ENCODE measurements at regions not wholly inside any gene's neighbourhood (a gene's known extent, or its start where the extent isn't known, plus 50 kb on each side); places are given as distances from the start of the nearest gene placed in this dataset.

DNA sequence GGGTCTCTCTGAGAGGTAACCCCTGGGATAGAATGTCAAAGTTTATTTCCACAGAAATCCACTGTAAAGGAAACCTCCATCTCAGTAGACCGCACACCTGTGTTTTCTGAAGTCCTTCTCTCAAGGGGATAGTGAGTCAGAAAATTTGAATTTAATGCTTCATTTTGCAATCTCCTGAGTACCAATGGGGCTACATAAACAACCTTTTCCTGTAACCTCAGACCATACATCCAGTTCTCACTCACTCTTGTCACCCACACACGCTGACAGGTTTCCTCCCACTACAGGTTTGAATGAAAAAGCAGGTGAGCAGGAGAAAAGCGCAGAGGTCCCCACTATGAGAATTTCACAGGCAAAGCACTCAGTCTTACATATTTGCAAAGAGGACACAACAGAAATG is 165.3 kb upstream of the MCTP2 start:
- no peak for TF ChIP-seq Cebpa-rat (IDR thresholded peaks at IDR 0.05)

DNA sequence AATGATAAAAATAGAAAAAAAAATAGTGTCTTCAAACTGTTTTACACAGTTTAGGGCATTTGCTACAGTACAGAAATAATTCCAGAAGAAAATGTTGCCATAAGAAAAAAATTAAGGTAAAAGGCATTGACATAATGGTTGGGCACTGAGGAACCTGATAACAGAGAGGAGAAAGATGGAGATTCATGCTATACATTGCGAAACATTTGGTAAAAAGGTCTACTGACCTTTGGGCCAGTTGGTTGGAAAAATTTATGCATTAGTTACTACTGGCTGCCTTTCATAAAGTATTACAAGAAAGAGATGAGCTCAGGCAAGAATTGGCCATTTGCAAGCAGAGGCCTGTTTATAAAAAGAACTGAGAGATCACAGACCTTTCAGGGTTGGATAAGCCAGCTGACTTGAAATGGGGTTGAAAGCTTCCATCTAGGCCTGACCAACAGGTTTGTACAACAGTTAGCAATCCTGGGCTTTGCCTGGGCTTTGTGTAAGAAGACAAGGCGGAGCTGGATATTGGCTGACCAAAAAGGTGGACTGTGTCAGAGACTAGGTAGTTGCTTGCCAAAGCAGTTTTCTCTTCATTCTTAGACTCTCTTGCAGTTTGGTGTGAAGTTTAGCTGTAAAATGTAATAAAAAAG is 166.6 kb upstream of the MCTP2 start:
- H4K20me1 ChIP-seq = no peaks in the 10 kb centered on the region
- no peaks in the 10 kb centered on the region for H3K27me3 ChIP-seq
- H3K27ac ChIP-seq = no peak overlapping the region
- no peaks in the 10 kb centered on the region for H3K36me3 ChIP-seq
- no peak overlapping the region for H3K4me2 ChIP-seq
- H3K4me3 ChIP-seq = no peak overlapping the region
- H3K4me1 ChIP-seq = no peaks in the 10 kb centered on the region
- TF ChIP-seq Cebpa-rat (IDR thresholded peaks at IDR 0.05) = peak; percentile 44; the same call in 1 of the 2 replicates
- H3K9ac ChIP-seq = no peak overlapping the region
- H3K9me3 ChIP-seq = peaks cover 15% of the 10 kb centered on the region

More for the DNA sequence above, 165.3 kb upstream of the MCTP2 start:
- Histone ChIP-seq H3K4me2 (no peak overlapping the region), H3K4me1 (peaks cover 12% of the 10 kb centered on the region), H3K9me3 (peaks cover 15% of the 10 kb centered on the region), H3K27me3 (no peaks in the 10 kb centered on the region), H3K9ac (no peak overlapping the region), H3K4me3 (no peak overlapping the region), H4K20me1 (no peaks in the 10 kb centered on the region), H3K27ac (no peak overlapping the region), H3K36me3 (no peaks in the 10 kb centered on the region)

DNA sequence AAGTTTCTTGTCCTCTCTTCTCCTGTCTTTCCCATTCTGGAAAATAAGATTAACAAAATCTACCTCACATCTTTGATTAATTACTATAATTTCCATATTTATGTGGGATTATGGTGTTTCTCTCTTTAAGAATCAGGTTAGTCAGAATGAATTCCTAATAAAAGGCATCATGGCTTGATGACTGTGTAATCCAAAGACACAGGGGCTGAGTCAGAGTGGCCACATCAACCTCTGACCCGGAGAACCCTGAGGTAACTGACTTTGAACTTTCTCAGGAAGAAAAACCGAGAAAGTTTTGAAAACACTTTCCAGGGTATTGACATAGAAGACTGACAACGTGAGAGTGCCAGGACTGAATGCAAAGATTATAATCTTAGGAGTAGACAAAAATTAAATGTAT is 170.3 kb upstream of the MCTP2 start:
- Histone ChIP-seq H3K27me3 (no peaks in the 10 kb centered on the region), H3K4me2 (no peak overlapping the region), H3K9ac (no peak overlapping the region), H3K36me3 (no peaks in the 10 kb centered on the region), H3K9me3 (no peaks in the 10 kb centered on the region), H4K20me1 (no peaks in the 10 kb centered on the region), H3K4me3 (no peak overlapping the region), H3K27ac (no peak overlapping the region), H3K4me1 (peaks cover 9% of the 10 kb centered on the region; the same call in 1 of the 2 replicates)
- no peak for TF ChIP-seq Cebpa-rat (IDR thresholded peaks at IDR 0.05)

DNA sequence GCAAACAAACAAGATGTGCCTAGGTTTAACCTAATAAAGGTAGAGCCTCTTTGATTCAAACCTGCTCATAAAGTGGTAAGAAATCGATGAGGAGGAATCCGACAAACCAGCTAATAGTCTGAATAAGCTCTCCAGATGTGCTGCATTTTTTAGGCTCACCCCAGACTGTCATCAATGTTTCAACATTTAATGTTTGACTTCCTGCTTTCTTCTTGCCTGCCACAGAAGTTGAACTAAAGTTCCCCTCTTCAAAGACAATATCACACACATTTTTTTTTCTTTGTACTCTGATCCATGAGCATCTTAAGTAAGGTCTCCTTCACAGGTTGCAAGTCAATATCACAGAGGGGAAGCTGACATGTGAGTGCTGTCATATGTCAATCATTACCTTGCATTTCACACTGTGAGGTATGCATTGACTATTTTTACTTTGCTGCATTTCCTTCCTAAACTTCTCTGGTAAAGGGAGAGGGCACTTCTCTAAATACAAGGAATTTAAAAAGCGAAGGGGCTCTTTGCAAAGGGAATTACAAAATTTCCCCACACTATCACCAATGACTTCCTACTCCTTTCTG is 172.3 kb upstream of the MCTP2 start:
- H3K27me3 ChIP-seq = no peaks in the 10 kb centered on the region
- no peaks in the 10 kb centered on the region for H4K20me1 ChIP-seq
- H3K27ac ChIP-seq = no peak overlapping the region
- H3K4me1 ChIP-seq = peaks cover 14% of the 10 kb centered on the region
- no peak for TF ChIP-seq Cebpa-rat (IDR thresholded peaks at IDR 0.05)
- no peaks in the 10 kb centered on the region for H3K36me3 ChIP-seq
- no peak overlapping the region for H3K4me3 ChIP-seq
- H3K9me3 ChIP-seq = peaks cover 7% of the 10 kb centered on the region; the same call in 1 of the 2 replicates
- peak overlapping the region; percentile 25; the same call in 1 of the 2 replicates for H3K4me2 ChIP-seq
- no peak overlapping the region for H3K9ac ChIP-seq

DNA sequence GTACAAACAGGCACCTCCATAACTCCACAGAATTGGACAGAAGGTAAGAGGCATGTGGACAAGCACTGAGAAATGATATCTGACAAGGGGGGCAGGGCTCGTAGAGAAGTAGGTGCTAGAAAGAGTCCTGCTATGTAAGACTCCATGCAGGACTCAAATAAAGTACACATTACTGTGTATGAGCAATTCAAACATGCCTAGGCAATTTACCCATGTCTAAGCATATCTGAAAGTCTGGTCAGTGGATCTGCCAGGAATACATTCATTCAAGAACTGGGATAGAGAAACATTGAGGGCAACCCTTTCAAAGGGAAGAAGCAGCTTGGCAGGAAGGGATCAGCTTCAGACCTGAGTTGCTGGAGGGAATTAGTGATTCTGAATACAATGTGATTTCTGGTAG is 174.1 kb upstream of the MCTP2 start:
- H3K4me2 ChIP-seq = no peak overlapping the region
- H3K9me3 ChIP-seq = peaks cover 7% of the 10 kb centered on the region; the same call in 1 of the 2 replicates
- no peak overlapping the region for H3K27ac ChIP-seq
- no peaks in the 10 kb centered on the region for H3K36me3 ChIP-seq
- no peaks in the 10 kb centered on the region for H4K20me1 ChIP-seq
- peaks cover 24% of the 10 kb centered on the region for H3K4me1 ChIP-seq
- TF ChIP-seq Cebpa-rat (IDR thresholded peaks at IDR 0.05) = no peak
- H3K4me3 ChIP-seq = no peak overlapping the region
- H3K9ac ChIP-seq = no peak overlapping the region
- no peaks in the 10 kb centered on the region for H3K27me3 ChIP-seq

- no peaks in the 10 kb centered on the region for H3K27me3 ChIP-seq
- no peak overlapping the region for H3K27ac ChIP-seq
- no peak overlapping the region for H3K4me2 ChIP-seq
- H4K20me1 ChIP-seq = no peaks in the 10 kb centered on the region
- H3K9ac ChIP-seq = no peak overlapping the region
- TF ChIP-seq Cebpa-rat (IDR thresholded peaks at IDR 0.05) = no peak
- peaks cover 7% of the 10 kb centered on the region; the same call in 1 of the 2 replicates for H3K9me3 ChIP-seq
- no peak overlapping the region for H3K4me3 ChIP-seq
- no peaks in the 10 kb centered on the region for H3K36me3 ChIP-seq
- H3K4me1 ChIP-seq = peaks cover 24% of the 10 kb centered on the region
Measured at GRCh38 chr15:94056314-94056713, 175.0 kb upstream of the MCTP2 start.

GRCh38 chr15:94053626-94054025 is 177.7 kb upstream of the MCTP2 start:
- Histone ChIP-seq H3K4me1 (peaks cover 15% of the 10 kb centered on the region), H4K20me1 (no peaks in the 10 kb centered on the region), H3K4me2 (peak overlapping the region; percentile 25), H3K27ac (no peak overlapping the region), H3K9ac (no peak overlapping the region), H3K4me3 (no peak overlapping the region), H3K27me3 (no peaks in the 10 kb centered on the region), H3K9me3 (peaks cover 7% of the 10 kb centered on the region; the same call in 1 of the 2 replicates), H3K36me3 (no peaks in the 10 kb centered on the region)
- TF ChIP-seq Cebpa-rat (IDR thresholded peaks at IDR 0.05) = no peak

- Histone ChIP-seq H3K9me3 (peaks cover 7% of the 10 kb centered on the region; the same call in 1 of the 2 replicates), H3K4me3 (no peak overlapping the region), H4K20me1 (no peaks in the 10 kb centered on the region), H3K27ac (no peak overlapping the region), H3K4me2 (no peak overlapping the region), H3K27me3 (no peaks in the 10 kb centered on the region), H3K9ac (no peak overlapping the region), H3K4me1 (peaks cover 15% of the 10 kb centered on the region), H3K36me3 (no peaks in the 10 kb centered on the region)
- no peak for TF ChIP-seq Cebpa-rat (IDR thresholded peaks at IDR 0.05)
Measured at GRCh38 chr15:94052711-94053110, 178.7 kb upstream of the MCTP2 start.

- TF ChIP-seq Cebpa-rat (IDR thresholded peaks at IDR 0.05) = no peak
- Histone ChIP-seq H3K4me3 (no peak overlapping the region), H3K27ac (no peak overlapping the region), H3K9me3 (no peaks in the 10 kb centered on the region), H3K36me3 (no peaks in the 10 kb centered on the region), H3K4me1 (no peaks in the 10 kb centered on the region), H3K9ac (no peak overlapping the region), H3K4me2 (no peak overlapping the region), H4K20me1 (no peaks in the 10 kb centered on the region), H3K27me3 (no peaks in the 10 kb centered on the region)
Measured at GRCh38 chr15:94047566-94047965, 183.8 kb upstream of the MCTP2 start.

DNA sequence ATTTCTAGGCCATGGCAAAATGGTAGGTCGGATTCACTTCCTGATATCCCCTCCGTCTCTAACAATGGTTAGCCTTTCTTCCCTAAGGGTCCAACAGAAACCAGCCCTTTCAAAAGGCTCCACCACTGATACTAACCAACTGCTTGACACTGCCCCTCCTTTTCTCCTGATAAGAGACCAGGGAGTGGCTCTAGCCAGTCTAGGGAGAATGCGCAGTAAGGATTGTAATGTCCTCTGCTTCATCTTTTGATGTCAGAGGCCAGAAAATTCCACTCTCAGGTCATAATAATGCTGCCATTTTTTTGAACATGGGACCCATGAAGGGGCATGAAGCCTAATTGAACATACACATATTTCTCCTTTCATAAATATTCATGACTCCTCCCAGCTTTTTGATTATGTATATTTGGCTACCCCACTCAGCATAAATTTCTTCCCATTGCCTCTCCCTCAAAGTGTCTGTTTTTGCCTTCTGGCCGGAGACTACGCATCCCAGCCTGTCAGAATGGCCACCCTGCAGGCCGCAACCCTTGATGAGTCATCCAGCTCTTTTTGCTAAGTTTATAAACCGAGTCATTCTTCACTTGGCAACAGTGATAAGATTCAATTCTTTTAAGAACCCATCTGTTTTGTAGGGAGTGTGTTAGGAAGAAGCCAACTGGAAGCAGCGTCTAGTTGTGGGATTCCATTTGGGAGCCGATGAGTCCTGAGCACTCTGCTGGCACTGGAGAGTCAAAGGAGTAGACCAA is 189.0 kb upstream of the MCTP2 start:
- no peak overlapping the region for H3K4me2 ChIP-seq
- H3K36me3 ChIP-seq = no peaks in the 10 kb centered on the region
- no peak overlapping the region for H3K4me3 ChIP-seq
- no peak overlapping the region for H3K9ac ChIP-seq
- no peaks in the 10 kb centered on the region for H3K4me1 ChIP-seq
- no peaks in the 10 kb centered on the region for H3K27me3 ChIP-seq
- no peak overlapping the region for H3K27ac ChIP-seq
- peaks cover 18% of the 10 kb centered on the region for H3K9me3 ChIP-seq
- no peaks in the 10 kb centered on the region for H4K20me1 ChIP-seq
- no peak for TF ChIP-seq Cebpa-rat (IDR thresholded peaks at IDR 0.05)
